HS-5 (cell line): ENCODE measurements at regions not wholly inside any gene's neighbourhood (a gene's known extent, or its start where the extent isn't known, plus 50 kb on each side); places are given as distances from the start of the nearest gene placed in this dataset.

Source experiments
- DNase-seq: peaks from one replicate; pipeline ENCODE4 v3.0.0-alpha.2; 2012; ENCODE audit warnings: low read depth

GRCh38 chr2:22596306-22596705, 788.7 kb upstream of the KLHL29 start:
- DNase-seq, result no peak

GRCh38 chr2:22600156-22600555, 784.8 kb upstream of the KLHL29 start:
- DNase-seq, result no peak

- DNase-seq, result no peak
Measured at GRCh38 chr2:22600999-22601398, 784.0 kb upstream of the KLHL29 start.

- no peak for DNase-seq
Measured at GRCh38 chr2:22604136-22604535, 780.8 kb upstream of the KLHL29 start.

- no peak for DNase-seq
Measured at GRCh38 chr2:22616031-22616430, 768.9 kb upstream of the KLHL29 start.

- no peak for DNase-seq
Measured at GRCh38 chr2:22623620-22624019, 761.4 kb upstream of the KLHL29 start.

- no peak for DNase-seq
Measured at GRCh38 chr2:22626621-22627020, 758.4 kb upstream of the KLHL29 start.

- DNase-seq, result no peak
Measured at GRCh38 chr2:22628221-22628620, 756.8 kb upstream of the KLHL29 start.

- no peak for DNase-seq
Measured at GRCh38 chr2:22628906-22629305, 756.1 kb upstream of the KLHL29 start.

GRCh38 chr2:22634167-22634566, 750.8 kb upstream of the KLHL29 start:
- DNase-seq, result no peak

- no peak for DNase-seq
Measured at GRCh38 chr2:22656426-22656825, 728.6 kb upstream of the KLHL29 start.

GRCh38 chr2:22673529-22673928, 711.5 kb upstream of the KLHL29 start:
- no peak for DNase-seq

- no peak for DNase-seq
Measured at GRCh38 chr2:22683914-22684313, 701.1 kb upstream of the KLHL29 start.

GRCh38 chr2:22690096-22690495, 694.9 kb upstream of the KLHL29 start:
- no peak for DNase-seq

- DNase-seq, result no peak
Measured at GRCh38 chr2:22691666-22692065, 693.3 kb upstream of the KLHL29 start.

- DNase-seq, result no peak
Measured at GRCh38 chr2:22692746-22693145, 692.2 kb upstream of the KLHL29 start.

- no peak for DNase-seq
Measured at GRCh38 chr2:22694300-22694699, 690.7 kb upstream of the KLHL29 start.

- no peak for DNase-seq
Measured at GRCh38 chr2:22694856-22695255, 690.1 kb upstream of the KLHL29 start.

- DNase-seq, result no peak
Measured at GRCh38 chr2:22697054-22697788, 687.8 kb upstream of the KLHL29 start.

- DNase-seq, result no peak
Measured at GRCh38 chr2:22701561-22702160, 683.3 kb upstream of the KLHL29 start.

GRCh38 chr2:22703286-22703920, 681.6 kb upstream of the KLHL29 start:
- no peak for DNase-seq

GRCh38 chr2:22719396-22719795, 665.6 kb upstream of the KLHL29 start:
- DNase-seq, result no peak

- DNase-seq, result no peak
Measured at GRCh38 chr2:22729466-22729865, 655.5 kb upstream of the KLHL29 start.
